ENCODE measurements at regions not wholly inside any gene's neighbourhood (a gene's known extent, or its start where the extent isn't known, plus 50 kb on each side); places are given as distances from the start of the nearest gene placed in this dataset.

- Histone ChIP-seq H3K79me2 (ENCODE audit: control insufficient read depth, insufficient read depth, low read length) (no peaks in the 10 kb centered on the region), H4K20me1 (ENCODE audit: control insufficient read depth, insufficient read depth, low read length, poor library complexity, severe bottlenecking) (no peaks in the 10 kb centered on the region), H3K9ac (ENCODE audit: low read length) (no peak overlapping the region), H2AFZ (ENCODE audit: insufficient read depth, low read depth, low read length, poor library complexity, severe bottlenecking) (no peak overlapping the region), H3K4me1 (ENCODE audit: control insufficient read depth in 2 of 2, insufficient read depth in 2 of 2, low read length in 2 of 2) (no peaks in the 10 kb centered on the region), H3K4me2 (replicated peaks; ENCODE audit: low read depth, low read length, poor library complexity, severe bottlenecking) (no peak overlapping the region), H3K36me3 (replicated peaks in 1 of 2; ENCODE audit: control extremely low read depth in 1 of 2, control insufficient read depth in 1 of 2, extremely low read depth in 1 of 2, insufficient read depth in 2 of 2, low read length in 1 of 2) (no peaks in the 10 kb centered on the region), H3K9me3 (ENCODE audit: control extremely low read depth in 1 of 3, control insufficient read depth in 2 of 3, insufficient read depth in 1 of 3, low read length in 2 of 3) (peaks cover 0 to 5% (median 4%) of the 10 kb centered on the region in 3 donors), H3K4me3 (ENCODE audit: control extremely low read depth in 1 of 5, extremely low read depth in 1 of 5, insufficient read depth in 1 of 5, low read depth in 2 of 5, low read length in 4 of 5) (no peak overlapping the region), H3K27me3 (replicated peaks in 1 of 4; ENCODE audit: control extremely low read depth in 1 of 4, control insufficient read depth in 3 of 4, insufficient read depth in 4 of 4, low read length in 3 of 4) (no peaks in the 10 kb centered on the region), H3K27ac (ENCODE audit: low read length in 2 of 2) (no peak overlapping the region)
- H3K4me1 Mint-ChIP-seq = no peaks in the 10 kb centered on the region
- ATAC-seq (ENCODE audit: low read depth) = no peak
- intact Hi-C loops (cut with micrococcal nuclease) = no loop called here
- H3K27me3 Mint-ChIP-seq = peaks cover 7% of the 10 kb centered on the region
- no peak for DNase-seq
- no CpG with 5 or more reads among the region's 2 CpGs for WGBS (ENCODE audit: insufficient coverage)
- ChIA-PET POLR2A (no interaction called here), CTCF (no interaction called here)
- no peak overlapping the region for H3K4me3 Mint-ChIP-seq
- H3K9me3 Mint-ChIP-seq (ENCODE audit: insufficient read depth) = no peaks in the 10 kb centered on the region
- H3K27ac Mint-ChIP-seq = no peak overlapping the region
- TF ChIP-seq CTCF (IDR thresholded peaks at IDR 0.05) (no peak), EZH2 (IDR thresholded peaks at IDR 0.05; ENCODE audit: borderline replicate concordance, insufficient read depth, low read depth, low read length, poor library complexity, severe bottlenecking) (no peak)
Measured at GRCh38 chr2:58853420-58853819, 612.3 kb upstream of the FANCL start.

GRCh38 chr2:58852905-58853304, 611.8 kb upstream of the FANCL start:
- H4K20me1 ChIP-seq (ENCODE audit: control insufficient read depth, insufficient read depth, low read length, poor library complexity, severe bottlenecking) = no peaks in the 10 kb centered on the region
- ATAC-seq (ENCODE audit: low read depth) = no peak
- H3K9me3 Mint-ChIP-seq (ENCODE audit: insufficient read depth) = no peaks in the 10 kb centered on the region
- no peaks in the 10 kb centered on the region for H3K4me1 Mint-ChIP-seq
- POLR2A ChIA-PET = no interaction called here
- no peak overlapping the region for H3K27ac ChIP-seq (ENCODE audit: low read length in 2 of 2)
- no peak overlapping the region for H3K4me2 ChIP-seq (replicated peaks; ENCODE audit: low read depth, low read length, poor library complexity, severe bottlenecking)
- H3K27ac Mint-ChIP-seq = no peak overlapping the region
- H3K27me3 Mint-ChIP-seq = peaks cover 7% of the 10 kb centered on the region
- H3K4me3 ChIP-seq (ENCODE audit: control extremely low read depth in 1 of 5, extremely low read depth in 1 of 5, insufficient read depth in 1 of 5, low read depth in 2 of 5, low read length in 4 of 5) = no peak overlapping the region
- no peak for DNase-seq
- CTCF ChIA-PET = no interaction called here
- H3K4me1 ChIP-seq (ENCODE audit: control insufficient read depth in 2 of 2, insufficient read depth in 2 of 2, low read length in 2 of 2) = no peaks in the 10 kb centered on the region
- no peaks in the 10 kb centered on the region for H3K27me3 ChIP-seq (replicated peaks in 1 of 4; ENCODE audit: control extremely low read depth in 1 of 4, control insufficient read depth in 3 of 4, insufficient read depth in 4 of 4, low read length in 3 of 4)
- intact Hi-C loops (cut with micrococcal nuclease) = no loop called here
- H3K9ac ChIP-seq (ENCODE audit: low read length) = no peak overlapping the region
- TF ChIP-seq CTCF (IDR thresholded peaks at IDR 0.05) (no peak), EZH2 (IDR thresholded peaks at IDR 0.05; ENCODE audit: borderline replicate concordance, insufficient read depth, low read depth, low read length, poor library complexity, severe bottlenecking) (no peak)
- no peaks in the 10 kb centered on the region for H3K36me3 ChIP-seq (replicated peaks in 1 of 2; ENCODE audit: control extremely low read depth in 1 of 2, control insufficient read depth in 1 of 2, extremely low read depth in 1 of 2, insufficient read depth in 2 of 2, low read length in 1 of 2)
- H2AFZ ChIP-seq (ENCODE audit: insufficient read depth, low read depth, low read length, poor library complexity, severe bottlenecking) = no peak overlapping the region
- peaks cover 0 to 4% (median 3%) of the 10 kb centered on the region in 3 donors for H3K9me3 ChIP-seq (ENCODE audit: control extremely low read depth in 1 of 3, control insufficient read depth in 2 of 3, insufficient read depth in 1 of 3, low read length in 2 of 3)
- no peak overlapping the region for H3K4me3 Mint-ChIP-seq
- no peaks in the 10 kb centered on the region for H3K79me2 ChIP-seq (ENCODE audit: control insufficient read depth, insufficient read depth, low read length)
